Keratinocyte (primary cell): ENCODE measurements at regions not wholly inside any gene's neighbourhood (a gene's known extent, or its start where the extent isn't known, plus 50 kb on each side); places are given as distances from the start of the nearest gene placed in this dataset.

Source experiments
- DNase-seq: peaks from one replicate; pipeline ENCODE4 v3.0.0-alpha.2; 2011; ENCODE audit warnings: low read depth, missing footprints, low spot score
- FAIRE-seq: peaks from 2 replicates; lab custom pipeline; 2011; peaks lifted over from hg19 to GRCh38; lab: Jason Lieb, UNC
- H2AFZ ChIP-seq: 2 replicates; pipeline ENCODE4 v1.6.0; 2012; ENCODE audit warnings: low read length, control low read depth, inconsistent platforms; ENCODE audit not compliant: control insufficient read depth
- H3K27ac ChIP-seq: 2 replicates; pipeline ENCODE4 v1.5.1; 2011; ENCODE audit warnings: low read length; ENCODE audit not compliant: control insufficient read depth, insufficient read depth
- H3K27me3 ChIP-seq: 3 replicates; pipeline ENCODE4 v1.6.0; 2011; ENCODE audit warnings: low read length; ENCODE audit not compliant: control insufficient read depth, insufficient read depth; ENCODE audit errors: extremely low read depth
- H3K36me3 ChIP-seq, 2 experiments: 2 replicates in 1 of 2; 3 replicates in 1 of 2; pipeline ENCODE4 v1.5.1; 2011; ENCODE audit warnings: low read length in 2 of 2, mild to moderate bottlenecking in 1 of 2; ENCODE audit not compliant: control insufficient read depth in 2 of 2, insufficient read depth in 2 of 2; ENCODE audit errors: extremely low read depth in 1 of 2
- H3K4me1 ChIP-seq: 3 replicates; pipeline ENCODE4 v1.5.1; 2011; ENCODE audit warnings: low read length; ENCODE audit not compliant: control insufficient read depth, insufficient read depth; ENCODE audit errors: extremely low read depth
- H3K4me2 ChIP-seq: 3 replicates; pipeline ENCODE4 v1.6.0; 2011; ENCODE audit warnings: low read depth, low read length; ENCODE audit not compliant: control insufficient read depth, insufficient read depth; ENCODE audit errors: extremely low read depth
- H3K4me3 ChIP-seq, 3 experiments: fragments of 200-600 bp in 1 of 3; sonication (generic) in 1 of 3; 2 replicates in 2 of 3; 3 replicates in 1 of 3; pipeline ENCODE4 v1.5.1; 2011 to 2016; ENCODE audit warnings: low read length in 3 of 3, mild to moderate bottlenecking in 3 of 3, control low read depth in 2 of 3, inconsistent platforms in 1 of 3, low read depth in 1 of 3, mixed read lengths in 1 of 3, mixed run types in 1 of 3, moderate library complexity in 1 of 3; ENCODE audit not compliant: control insufficient read depth in 2 of 3, insufficient read depth in 2 of 3; ENCODE audit errors: extremely low read depth in 1 of 3
- H3K79me2 ChIP-seq: 2 replicates; pipeline ENCODE4 v1.6.0; 2012; ENCODE audit warnings: low read length; ENCODE audit not compliant: control insufficient read depth, insufficient read depth
- H3K9ac ChIP-seq: 3 replicates; pipeline ENCODE4 v1.6.0; 2011; ENCODE audit warnings: low read length; ENCODE audit not compliant: control insufficient read depth, insufficient read depth; ENCODE audit errors: extremely low read depth
- H3K9me1 ChIP-seq: 3 replicates; pipeline ENCODE4 v1.6.0; 2011; ENCODE audit warnings: low read length; ENCODE audit not compliant: control insufficient read depth, insufficient read depth; ENCODE audit errors: extremely low read depth
- H3K9me3 ChIP-seq: 2 replicates; pipeline ENCODE4 v1.5.1; 2012; ENCODE audit warnings: low read depth, low read length; ENCODE audit not compliant: control insufficient read depth
- H4K20me1 ChIP-seq: 3 replicates; pipeline ENCODE4 v1.6.0; 2011; ENCODE audit warnings: low read length; ENCODE audit not compliant: control insufficient read depth, insufficient read depth; ENCODE audit errors: extremely low read depth
- EZH2 ChIP-seq: IDR thresholded peaks from one replicate; pipeline ENCODE4 v1.6.1; 2012; ENCODE audit warnings: inconsistent platforms, mild to moderate bottlenecking, low read length, moderate library complexity
- dilution Hi-C: fragments of 300-500 bp; cut with MboI; formaldehyde crosslinking; loops from one replicate; pipeline ENCODE4 v1.7.0; 2020; ENCODE audit warnings: low sequenced_read_pairs; ENCODE audit not compliant: extremely low pct_ligation_motif_present
- TF ChIP-seq, protein P1 (sequence below), 3 experiments: IDR thresholded peaks in 1 of 3; conservative IDR thresholded peaks in 1 of 3; optimal IDR thresholded peaks in 1 of 3; 2 replicates in 2 of 3; 3 replicates in 1 of 3; pipeline versions ENCODE3 to v1.5.1; 2011; ENCODE audit warnings: low read length in 3 of 3, mild to moderate bottlenecking in 3 of 3, moderate library complexity in 2 of 3, control low read depth in 1 of 3, inconsistent platforms in 1 of 3; ENCODE audit not compliant: insufficient read depth in 2 of 3; ENCODE audit errors: extremely low read depth in 1 of 3

- no peak overlapping the region for H3K4me3 ChIP-seq
- H4K20me1 ChIP-seq, result no peaks in the 10 kb centered on the region
- no peak overlapping the region for H3K27ac ChIP-seq
- DNase-seq, result no peak
- TF ChIP-seq EZH2, result no peak
- TF ChIP-seq, protein P1, sequence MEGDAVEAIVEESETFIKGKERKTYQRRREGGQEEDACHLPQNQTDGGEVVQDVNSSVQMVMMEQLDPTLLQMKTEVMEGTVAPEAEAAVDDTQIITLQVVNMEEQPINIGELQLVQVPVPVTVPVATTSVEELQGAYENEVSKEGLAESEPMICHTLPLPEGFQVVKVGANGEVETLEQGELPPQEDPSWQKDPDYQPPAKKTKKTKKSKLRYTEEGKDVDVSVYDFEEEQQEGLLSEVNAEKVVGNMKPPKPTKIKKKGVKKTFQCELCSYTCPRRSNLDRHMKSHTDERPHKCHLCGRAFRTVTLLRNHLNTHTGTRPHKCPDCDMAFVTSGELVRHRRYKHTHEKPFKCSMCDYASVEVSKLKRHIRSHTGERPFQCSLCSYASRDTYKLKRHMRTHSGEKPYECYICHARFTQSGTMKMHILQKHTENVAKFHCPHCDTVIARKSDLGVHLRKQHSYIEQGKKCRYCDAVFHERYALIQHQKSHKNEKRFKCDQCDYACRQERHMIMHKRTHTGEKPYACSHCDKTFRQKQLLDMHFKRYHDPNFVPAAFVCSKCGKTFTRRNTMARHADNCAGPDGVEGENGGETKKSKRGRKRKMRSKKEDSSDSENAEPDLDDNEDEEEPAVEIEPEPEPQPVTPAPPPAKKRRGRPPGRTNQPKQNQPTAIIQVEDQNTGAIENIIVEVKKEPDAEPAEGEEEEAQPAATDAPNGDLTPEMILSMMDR (optimal IDR thresholded peaks at IDR 0.05 in 1 of 3, IDR thresholded peaks at IDR 0.05 in 1 of 3, conservative IDR thresholded peaks at IDR 0.05 in 1 of 3; ENCODE audit: extremely low read depth in 1 of 3, insufficient read depth in 2 of 3, low read length in 3 of 3), result no peak
- no peak overlapping the region for H3K4me2 ChIP-seq
- no peaks in the 10 kb centered on the region for H3K27me3 ChIP-seq
- dilution Hi-C loops, result no loop called here
- H3K9me3 ChIP-seq, result no peaks in the 10 kb centered on the region
- no peak for FAIRE-seq
- H3K79me2 ChIP-seq, result no peaks in the 10 kb centered on the region
- no peak overlapping the region for H3K9ac ChIP-seq
- H3K36me3 ChIP-seq, result no peaks in the 10 kb centered on the region
- no peak overlapping the region for H2AFZ ChIP-seq
- H3K9me1 ChIP-seq, result no peaks in the 10 kb centered on the region
- H3K4me1 ChIP-seq, result peaks cover 3% of the 10 kb centered on the region
Measured at GRCh38 chr2:215832791-215833190, 180.6 kb downstream of the MREG start.

- TF ChIP-seq EZH2, result no peak
- TF ChIP-seq, protein P1 (optimal IDR thresholded peaks at IDR 0.05 in 1 of 3, IDR thresholded peaks at IDR 0.05 in 1 of 3, conservative IDR thresholded peaks at IDR 0.05 in 1 of 3; ENCODE audit: extremely low read depth in 1 of 3, insufficient read depth in 2 of 3, low read length in 3 of 3), result no peak
- no peaks in the 10 kb centered on the region for H3K9me1 ChIP-seq
- no peaks in the 10 kb centered on the region for H4K20me1 ChIP-seq
- H3K27ac ChIP-seq, result no peak overlapping the region
- no peak overlapping the region for H3K4me2 ChIP-seq
- no peak for DNase-seq
- FAIRE-seq, result no peak
- H3K79me2 ChIP-seq, result no peaks in the 10 kb centered on the region
- H3K4me1 ChIP-seq, result peaks cover 5% of the 10 kb centered on the region
- H3K9ac ChIP-seq, result no peak overlapping the region
- H3K36me3 ChIP-seq, result no peaks in the 10 kb centered on the region
- H3K4me3 ChIP-seq, result no peak overlapping the region
- dilution Hi-C loops, result no loop called here
- no peaks in the 10 kb centered on the region for H3K9me3 ChIP-seq
- no peak overlapping the region for H2AFZ ChIP-seq
- no peaks in the 10 kb centered on the region for H3K27me3 ChIP-seq
Measured at GRCh38 chr2:215831296-215831913, 181.9 kb downstream of the MREG start.
